GM18498 (cell line): ENCODE measurements at regions not wholly inside any gene's neighbourhood (a gene's known extent, or its start where the extent isn't known, plus 50 kb on each side); places are given as distances from the start of the nearest gene placed in this dataset.

Experiments used
- ATAC-seq: cut with Tn5 transposase; IDR thresholded peaks from one replicate; pipeline ENCODE4 v1.9.1; 2021; ENCODE audit warnings: mild to moderate bottlenecking, moderate library complexity; ENCODE audit not compliant: unreplicated experiment

DNA sequence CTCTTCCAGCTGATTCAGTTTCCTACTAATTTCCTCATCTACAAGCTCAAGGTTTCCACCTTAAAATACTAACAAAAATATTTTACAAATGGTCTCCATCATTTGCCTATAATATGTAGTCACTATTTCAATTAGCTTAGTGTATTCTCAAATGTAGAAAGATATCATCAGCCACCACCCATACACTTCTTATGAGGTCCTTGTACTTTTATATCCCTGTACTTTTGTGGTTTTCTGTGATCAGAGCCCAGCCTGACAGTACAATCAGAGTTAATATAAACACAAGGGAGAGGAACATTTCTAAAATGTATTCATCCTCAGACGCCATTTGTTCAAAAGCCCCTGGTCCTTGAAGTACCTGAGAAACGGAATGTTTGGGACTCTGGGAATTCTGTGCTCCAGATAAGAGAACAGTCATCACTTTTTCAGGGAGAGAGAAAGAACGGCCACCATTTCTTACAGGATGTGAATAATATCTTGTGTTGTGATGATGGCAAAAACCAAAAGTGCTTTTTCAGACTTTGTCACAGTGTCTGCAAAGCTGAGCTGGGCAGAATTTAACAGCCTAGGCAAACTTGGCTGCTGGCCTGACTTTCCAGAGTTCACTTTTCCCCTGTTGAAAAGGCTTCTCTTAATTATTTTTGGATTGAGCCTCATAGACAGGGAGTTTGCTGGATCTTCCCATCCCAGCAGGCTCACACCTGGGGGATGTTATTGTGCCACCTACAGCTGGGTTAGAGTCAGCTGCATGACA lies 361.7 kb upstream of the ACVR2A start:
- no peak for ATAC-seq

DNA sequence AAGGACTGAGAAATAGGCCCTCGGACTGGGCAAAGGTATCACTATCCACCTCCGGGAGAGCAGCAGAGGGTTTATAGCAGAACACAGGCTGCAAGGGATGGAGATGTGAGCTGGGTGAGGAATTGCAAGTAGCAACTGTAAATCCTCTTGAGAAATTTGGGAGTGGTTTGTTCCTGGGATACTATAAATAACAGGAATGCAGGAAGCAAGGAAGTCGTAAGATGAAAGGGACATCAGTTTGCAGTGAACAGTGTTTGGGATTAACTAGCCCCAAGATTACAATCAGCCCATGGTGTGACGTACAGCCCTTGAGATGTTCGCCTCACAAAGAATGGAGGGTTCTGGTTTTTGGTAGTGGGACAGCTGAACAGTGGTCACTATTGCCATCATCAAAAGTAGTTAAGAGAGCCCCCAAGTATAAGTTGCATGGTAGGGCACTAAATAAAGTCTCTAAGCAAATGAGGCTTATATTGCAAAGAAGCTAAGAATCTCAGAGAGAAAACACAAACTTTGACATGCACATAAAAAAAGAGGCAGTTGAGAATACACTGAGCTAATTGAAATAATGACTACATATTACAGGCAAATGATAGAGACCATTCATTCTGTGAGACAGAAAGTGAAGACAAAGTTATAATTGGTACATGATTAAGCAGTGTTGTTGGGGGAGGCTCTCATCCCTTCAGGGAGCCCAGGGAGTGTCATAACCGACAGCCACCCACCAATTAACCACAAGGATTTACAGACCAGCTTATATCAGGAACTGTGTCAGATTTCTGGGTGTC lies 362.5 kb upstream of the ACVR2A start:
- ATAC-seq = no peak

DNA sequence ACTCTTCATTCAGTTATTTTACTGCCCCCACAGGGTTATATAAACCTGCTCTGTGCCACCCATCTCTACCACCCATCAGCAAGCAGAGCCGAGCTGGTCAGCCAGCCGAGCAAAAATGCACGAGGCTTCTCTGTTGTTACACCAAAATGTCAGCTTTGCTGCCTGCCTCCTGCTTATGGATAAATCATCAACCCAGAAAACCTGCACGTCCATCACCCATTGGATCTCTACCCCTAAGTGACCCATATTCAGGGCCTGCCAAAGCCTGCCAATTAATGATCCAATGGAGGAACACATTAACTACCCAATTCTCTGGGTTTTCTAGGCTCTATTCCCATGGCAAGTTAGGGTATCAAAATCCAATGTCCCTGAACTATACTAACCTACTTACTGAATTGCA lies 365.5 kb upstream of the ACVR2A start:
- ATAC-seq = no peak

DNA sequence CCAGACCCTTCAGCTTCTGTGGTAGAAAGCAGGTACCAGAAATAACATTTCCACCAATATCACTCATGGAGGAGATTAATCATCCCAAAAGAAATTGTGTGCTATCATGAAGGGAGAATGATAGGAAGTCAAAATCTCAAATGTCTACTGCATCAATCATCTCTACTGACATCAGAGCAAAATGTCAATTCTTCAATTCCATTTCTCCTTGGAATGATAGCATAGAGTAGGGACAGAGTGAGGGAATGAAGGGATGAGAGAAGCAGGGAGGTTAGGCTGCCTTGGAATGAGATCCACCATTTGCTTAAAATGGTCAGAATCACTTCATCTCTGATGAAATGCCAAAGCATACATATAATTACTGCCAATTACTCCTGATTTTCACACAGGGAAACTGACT lies 371.8 kb upstream of the ACVR2A start:
- no peak for ATAC-seq

DNA sequence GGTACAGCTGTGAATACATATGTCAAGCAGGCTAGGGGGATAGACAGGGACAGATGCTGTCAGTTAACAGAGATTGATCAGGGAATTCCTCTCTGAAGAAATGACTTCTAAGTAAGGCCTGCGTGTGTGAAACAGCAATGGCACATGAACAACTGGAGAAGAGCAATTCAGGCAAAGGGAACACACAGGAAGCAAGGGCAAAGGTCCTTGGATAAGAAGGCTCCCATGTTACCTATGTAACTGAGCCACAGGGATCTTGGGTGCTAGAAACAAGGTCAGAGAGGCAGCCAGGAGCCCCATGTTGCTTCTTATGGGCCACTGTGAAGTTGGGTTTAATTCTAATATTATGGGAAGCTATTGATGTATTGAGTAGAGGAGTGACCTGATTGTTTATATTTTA lies 373.7 kb upstream of the ACVR2A start:
- no peak for ATAC-seq

DNA sequence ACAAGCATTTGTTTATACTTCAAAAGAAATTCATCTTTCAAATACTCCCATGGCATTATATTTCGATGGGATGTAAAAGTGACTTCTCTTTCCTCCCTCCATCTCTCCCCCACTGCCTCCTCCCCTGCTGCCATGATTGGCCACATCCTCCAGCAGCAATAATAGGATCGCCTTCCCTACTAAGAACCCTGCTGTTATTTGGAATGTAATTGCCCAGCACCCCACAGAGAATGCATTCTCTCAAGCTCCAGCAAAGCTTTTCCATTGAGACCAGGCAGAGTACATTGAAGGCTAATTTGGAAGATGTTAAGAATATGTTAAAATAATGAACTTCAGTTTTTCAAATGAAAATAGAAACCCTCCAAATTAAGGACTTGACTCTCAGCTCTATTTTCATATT lies 375.4 kb upstream of the ACVR2A start:
- no peak for ATAC-seq

DNA sequence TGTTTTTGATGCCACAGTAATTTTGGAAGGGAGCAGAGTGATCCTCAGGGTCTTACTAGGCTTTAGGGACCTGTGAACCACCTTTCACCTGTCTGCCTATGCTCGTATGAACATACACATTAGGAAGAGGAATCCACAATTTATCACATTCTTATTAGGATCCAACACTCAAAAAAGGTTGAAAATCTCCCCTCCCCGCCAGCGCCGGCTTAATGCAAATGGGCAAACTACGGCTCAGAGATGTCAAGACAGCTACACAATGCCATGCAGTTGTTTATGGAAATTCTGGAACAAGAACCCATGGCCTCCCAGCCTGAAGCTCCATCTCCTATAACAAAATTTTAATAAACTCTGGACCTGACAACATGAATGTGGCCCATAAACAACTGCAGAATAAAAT lies 375.9 kb upstream of the ACVR2A start:
- no peak for ATAC-seq

DNA sequence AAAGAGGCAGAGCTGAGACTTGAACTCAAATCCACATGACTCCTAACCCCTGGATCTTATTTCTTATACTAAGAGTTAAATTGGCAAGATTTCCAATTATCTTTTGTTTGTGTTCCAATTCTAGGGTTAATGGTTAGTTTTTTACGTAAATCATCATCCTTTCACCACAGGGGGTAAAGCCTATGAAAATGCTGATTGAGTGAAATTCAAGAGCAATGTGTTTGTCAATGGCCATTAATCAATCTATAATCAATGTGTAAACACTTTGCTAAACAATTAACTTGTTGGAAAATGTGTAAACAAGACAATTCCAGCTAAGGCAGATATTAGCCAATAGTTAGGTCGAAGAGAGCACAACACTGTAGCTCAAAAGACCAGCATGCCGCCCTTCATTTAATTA lies 376.5 kb upstream of the ACVR2A start:
- ATAC-seq = no peak

DNA sequence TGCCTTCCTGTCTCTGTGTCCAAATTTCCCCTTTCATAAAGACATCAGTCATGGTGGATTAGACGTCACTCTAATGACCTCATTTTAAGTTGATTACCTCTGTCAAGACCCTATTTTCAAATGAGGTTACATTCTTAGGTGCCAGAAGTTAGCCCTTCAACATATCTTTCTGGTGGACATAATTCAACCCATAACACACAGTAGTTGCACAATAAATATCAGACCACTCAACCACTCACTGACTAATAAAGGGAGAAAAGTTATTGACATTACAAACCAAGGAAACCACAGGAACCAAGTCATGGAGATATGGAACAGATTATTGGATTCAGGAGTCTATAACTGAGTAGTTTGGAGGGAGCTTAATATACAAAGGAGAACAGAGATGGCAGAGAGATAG lies 377.4 kb upstream of the ACVR2A start:
- no peak for ATAC-seq

DNA sequence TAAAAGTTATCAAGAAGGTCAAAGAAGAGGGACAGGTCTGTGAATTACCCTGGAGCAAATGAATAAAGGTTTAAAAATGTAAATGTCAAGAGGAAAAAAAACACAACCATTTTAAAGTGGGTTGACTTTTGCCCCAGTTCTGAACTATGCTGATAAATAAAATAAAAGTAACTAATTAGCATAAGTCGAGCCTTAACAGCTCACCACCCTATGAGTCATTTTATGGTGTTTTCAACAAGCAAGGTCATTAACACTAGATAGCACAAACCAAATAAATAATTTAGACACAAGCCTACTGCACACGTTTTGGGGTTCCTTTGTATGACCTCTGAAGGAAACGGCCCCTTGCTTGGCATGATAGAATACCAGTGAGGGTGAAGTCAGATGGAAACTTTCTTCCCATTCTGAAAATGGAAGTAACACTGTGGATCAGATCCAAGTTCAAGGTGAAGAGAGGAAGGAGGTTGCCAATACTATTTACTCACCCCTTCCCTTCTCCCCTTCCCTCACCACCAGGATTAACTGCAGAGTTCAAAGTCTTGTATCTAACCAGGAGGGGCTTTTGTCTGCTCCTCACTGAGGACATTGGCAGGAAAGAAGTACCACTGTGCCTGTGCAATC lies 380.0 kb upstream of the ACVR2A start:
- ATAC-seq = no peak

DNA sequence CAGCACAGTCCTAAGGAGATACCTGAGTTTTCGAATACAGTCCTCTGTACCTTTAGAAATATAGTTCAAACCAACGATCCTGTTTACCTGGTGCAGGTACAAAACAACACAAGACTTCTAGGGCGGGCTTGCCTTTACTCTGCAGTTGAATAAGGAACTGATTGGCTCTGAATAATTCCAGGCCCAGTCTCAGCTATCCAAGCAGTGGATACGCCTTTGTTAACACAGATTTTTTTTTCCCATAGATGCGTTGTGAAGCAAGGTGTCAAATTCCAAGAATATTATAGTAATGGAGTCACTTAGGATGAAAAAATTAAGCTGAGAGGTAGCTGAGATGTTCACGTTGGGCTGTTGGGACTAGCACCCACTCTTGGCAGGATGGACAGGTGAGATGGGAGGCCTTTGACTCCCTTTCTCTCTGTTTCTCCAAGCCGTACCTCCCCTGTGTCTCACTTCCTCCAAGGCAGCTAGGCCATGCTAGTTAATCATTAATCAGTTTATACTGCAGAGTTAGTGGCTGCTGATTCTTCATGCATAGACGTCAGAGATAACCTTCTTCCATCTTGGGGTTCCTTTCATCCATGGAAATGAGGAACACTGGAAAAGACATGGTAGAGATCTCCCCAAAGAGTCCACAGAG lies 380.8 kb upstream of the ACVR2A start:
- ATAC-seq = peak; percentile 92

DNA sequence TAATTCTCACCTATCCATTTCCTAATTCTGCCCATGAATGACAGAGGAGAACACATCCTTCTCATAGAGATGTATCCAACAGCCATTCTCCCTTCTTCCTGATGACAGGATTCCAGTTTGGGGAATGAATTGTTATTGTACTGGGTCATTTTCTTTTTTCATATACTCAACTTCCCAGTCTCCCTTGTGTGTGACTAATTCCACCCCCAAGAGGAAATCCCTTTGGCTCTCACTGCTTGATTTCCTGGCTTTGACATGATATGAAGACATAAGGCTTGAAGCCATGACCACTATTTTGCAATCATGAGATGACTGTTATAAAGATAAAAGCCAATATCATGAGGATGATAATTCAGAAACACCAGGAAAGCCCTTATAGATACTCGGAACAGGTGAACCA lies 384.7 kb upstream of the ACVR2A start:
- no peak for ATAC-seq

DNA sequence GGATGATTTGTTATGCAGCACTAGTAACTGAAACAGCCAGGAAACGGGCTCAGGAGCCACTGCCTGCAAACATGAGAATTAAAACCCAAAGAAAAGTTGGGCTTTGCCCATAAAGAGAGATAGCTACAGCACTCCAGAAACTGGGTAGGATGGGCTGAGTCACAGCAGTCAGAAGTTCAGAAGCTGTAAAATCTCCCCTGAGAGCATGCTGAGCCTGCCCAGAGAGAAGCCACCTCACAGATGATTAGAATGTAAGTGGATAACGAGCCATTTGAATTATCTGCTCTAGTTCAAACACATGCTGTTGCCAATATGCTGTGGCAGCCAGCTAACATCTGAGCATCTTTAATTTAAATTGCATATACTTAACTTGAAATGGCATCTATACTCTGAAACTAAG lies 388.1 kb upstream of the ACVR2A start:
- ATAC-seq = no peak

DNA sequence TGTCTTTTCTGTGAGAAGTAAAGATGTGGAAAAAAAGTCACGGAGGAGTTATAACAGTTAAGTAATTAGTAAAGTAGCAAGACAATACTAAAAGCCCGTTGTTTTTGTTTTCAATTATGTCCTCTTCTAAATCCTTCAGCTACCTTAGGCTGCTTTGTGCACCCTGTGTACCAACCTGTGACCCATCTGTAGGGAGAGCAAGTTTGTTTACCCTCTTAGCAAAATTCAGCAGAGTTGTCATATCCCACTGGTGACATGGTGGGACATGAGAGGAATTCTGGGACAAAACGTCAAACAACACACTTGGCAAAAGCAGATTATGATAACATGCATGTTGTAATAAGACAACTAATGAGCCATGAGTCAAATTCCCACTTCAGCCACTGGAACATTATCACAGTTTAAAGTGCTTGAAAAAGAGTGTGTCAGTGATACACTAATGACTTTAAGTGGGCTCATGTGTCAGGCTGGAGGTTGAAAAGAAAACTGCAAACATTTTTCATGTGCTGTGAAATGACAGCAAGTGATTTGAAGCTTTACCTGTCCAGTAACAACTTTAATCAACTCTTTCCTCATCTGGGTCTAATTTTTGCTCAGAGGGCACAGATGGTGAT lies 392.8 kb upstream of the ACVR2A start:
- no peak for ATAC-seq

DNA sequence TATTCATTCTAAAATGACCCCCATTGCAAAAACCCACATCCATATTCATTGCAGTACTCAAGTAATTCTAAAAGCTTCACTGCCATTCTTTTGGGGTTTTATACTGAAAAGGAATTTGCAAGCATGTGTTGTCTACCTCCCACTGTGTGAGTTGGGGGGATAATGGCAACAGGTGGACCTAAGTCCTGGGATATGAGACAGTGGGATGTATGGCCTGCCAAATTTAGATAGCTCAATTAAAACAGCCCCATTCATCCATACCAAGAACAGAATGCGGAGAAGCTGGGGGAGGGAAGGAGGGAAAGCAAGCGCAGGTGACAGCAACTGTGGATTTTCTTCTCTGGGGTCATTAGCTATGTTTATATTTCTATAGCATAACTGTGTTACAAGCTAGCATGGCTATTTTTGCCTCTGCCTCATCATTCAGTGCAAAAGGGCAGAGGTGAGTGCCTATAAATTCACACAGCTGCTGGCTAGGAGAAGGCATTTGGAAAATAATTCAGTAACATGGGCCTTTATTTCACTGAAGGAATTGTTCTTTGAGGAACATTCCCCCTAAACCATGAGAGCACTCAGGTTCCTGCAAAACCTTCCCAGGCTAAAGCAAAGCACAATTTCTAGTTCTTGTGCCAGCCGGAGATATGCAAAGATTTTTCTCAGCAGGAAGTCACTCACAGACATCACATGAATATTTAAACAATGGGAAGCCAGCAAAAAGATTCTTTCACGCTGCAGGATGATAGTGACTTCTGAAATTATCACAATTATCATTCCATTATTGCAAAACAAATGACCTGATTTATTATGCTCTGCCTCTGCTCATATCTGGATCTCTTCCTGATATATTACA lies 393.9 kb upstream of the ACVR2A start:
- no peak for ATAC-seq

DNA sequence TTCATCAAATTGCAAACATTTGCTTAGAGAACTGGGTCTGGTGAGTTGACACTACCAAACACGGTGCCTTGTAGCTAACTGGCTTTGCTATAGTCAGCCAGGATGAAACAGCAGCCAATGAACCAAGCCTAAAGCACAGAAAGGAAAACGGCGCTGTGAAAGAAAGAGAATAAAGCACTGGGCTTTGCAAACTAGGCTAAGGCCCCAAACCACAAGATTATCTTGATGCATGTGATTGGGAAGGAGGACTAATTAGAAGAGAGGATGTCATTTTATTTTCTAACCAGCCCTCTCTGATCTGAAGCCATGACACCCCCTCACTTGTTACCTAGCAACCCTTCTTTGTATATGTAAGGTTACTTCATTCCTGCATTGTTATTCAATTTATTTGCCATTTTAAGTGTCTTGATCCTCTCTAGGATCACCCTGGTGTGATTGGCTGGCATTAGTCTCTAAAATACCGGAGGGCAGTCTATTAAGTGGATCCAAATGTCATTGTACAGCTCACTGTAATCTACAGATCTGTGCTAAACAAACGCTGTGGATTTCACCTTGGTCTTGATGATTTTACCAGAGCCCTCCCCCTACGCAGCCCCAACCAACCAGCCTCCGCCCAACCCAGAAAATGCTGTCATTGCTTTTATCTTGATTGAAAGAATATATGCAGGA lies 395.4 kb upstream of the ACVR2A start:
- ATAC-seq = no peak

DNA sequence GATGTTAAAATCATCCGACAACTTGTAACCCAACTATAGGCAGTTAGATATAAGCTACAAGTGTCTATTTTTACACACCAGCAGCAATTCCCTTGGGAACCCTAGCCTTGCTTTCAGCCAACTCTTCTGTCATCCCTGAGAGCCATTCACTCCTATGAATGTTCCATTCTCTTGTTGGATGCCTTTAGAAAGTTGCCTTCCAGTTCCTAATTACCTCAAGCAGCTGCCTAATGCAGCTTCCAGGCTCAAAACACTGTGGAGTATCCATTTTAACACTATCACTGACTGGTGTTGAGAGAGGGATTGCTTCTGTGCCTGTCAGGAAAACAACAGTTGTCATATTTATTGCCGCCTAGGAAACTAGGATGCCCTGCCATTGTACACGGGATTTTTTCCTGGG lies 402.0 kb upstream of the ACVR2A start:
- ATAC-seq = no peak

DNA sequence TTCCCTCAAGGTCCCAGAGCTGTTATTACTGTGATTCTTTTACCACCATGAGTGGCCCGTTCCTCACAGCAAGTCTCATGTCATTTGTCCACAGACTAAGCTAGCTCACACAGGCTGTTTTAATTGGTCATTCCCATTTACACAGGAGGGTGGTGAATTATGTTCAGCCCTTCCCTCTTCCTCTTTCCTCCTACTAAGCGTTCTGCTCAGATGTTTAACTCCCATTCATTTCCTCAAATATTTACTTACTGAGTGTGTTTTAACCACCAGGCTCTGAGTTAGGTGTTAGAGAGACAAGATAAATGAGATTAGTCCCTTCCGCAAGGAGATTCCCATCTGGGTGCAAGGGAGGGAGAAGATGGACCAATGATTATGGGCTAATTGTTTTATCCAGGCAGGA lies 403.6 kb upstream of the ACVR2A start:
- ATAC-seq = no peak

DNA sequence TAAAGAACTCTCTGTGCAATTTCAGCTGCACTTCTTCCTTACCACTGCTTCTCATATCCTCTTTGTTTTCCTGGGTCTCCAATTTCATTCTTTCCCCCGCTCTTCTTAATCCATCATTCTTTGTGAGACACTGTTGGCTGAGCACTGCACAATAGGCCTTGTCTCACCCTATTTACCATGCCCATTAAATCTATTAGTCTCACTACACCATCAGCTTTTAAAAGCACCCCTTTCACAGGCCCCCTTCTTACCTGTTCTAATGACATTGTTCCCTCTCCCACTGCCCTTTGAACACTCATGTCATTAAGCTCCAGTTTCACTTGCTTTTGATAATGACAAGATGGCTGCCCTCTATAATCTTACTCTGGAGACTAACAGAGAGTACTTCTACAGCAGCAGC lies 404.1 kb upstream of the ACVR2A start:
- no peak for ATAC-seq

DNA sequence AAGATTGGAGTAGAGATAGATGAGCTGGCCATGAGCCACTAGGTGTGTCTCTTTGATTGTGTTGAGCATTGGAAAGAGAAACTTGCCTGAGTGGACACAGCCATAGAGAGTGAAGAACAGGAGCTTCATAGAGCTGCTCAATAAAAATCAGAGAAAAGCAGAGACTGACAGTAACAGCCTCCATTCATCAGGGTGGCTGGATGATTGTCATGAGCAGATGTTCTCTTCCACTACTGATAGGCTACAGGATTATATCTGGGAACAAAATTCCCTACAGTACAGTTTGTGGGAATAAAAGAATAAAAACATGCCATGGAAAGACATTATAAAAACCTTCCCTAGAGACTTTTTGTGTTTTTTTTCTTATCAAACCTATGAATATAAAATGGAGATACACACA lies 404.8 kb upstream of the ACVR2A start:
- no peak for ATAC-seq
